ENCODE measurements at regions not wholly inside any gene's neighbourhood (a gene's known extent, or its start where the extent isn't known, plus 50 kb on each side); places are given as distances from the start of the nearest gene placed in this dataset.

GRCh38 chr19:30666301-30666803 lies 294.2 kb downstream of the ZNF536 start:
- no peak for DNase-seq (ENCODE audit: low read depth)

DNA sequence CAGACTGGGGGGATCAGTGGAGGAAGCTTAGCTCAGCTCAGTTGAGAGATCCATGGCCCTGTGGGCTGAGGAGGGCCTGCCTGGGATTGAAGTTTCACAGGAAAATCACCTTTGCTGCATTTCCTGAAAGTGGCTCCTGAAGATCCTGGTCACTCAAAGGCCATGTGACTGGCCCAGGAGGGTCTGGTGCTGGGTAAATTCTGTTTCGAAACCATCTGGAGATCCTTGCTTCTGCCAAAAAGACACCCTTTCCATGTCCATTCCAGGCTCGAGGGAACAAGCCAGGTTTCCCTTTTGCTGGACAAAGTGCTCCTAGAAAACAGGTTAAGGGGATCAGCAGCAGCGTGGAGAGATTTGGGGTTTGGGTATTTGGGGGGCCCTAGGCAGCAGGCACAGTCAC lies 293.3 kb downstream of the ZNF536 start:
- DNase-seq (ENCODE audit: low read depth), result no peak

- no peak for DNase-seq (ENCODE audit: low read depth)
Measured at GRCh38 chr19:30663611-30664174, 291.5 kb downstream of the ZNF536 start.

DNA sequence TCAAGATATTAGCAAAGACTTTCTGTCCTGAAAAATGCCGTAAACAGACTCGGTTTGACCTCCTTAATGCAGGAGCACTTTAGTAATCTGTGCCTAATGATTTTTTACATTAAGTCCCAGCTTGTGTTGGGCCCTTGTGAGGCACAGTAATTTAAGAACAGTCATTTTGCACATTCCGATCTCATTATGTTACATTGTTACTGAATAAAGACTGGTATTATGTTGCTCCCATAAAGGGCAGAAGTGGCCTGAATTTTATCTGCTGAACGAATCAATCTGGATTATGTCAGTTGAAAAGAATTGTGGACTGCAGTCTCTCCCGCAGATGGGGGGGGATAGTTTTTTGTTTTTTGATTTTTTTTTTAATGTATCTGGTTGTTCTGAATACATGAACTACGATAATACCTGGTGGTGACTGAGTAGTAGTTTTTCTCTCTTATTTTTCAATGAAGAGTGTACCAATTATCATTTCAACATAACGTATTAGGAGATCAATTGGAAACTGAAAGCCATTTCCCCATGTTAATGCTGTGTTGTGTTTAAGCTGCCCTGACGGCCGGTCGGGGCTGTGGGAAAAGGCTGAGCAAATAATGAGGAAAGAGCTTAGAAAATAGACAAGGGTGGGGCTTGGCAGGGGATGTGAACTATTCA lies 290.2 kb downstream of the ZNF536 start:
- DNase-seq (ENCODE audit: low read depth), result no peak

DNA sequence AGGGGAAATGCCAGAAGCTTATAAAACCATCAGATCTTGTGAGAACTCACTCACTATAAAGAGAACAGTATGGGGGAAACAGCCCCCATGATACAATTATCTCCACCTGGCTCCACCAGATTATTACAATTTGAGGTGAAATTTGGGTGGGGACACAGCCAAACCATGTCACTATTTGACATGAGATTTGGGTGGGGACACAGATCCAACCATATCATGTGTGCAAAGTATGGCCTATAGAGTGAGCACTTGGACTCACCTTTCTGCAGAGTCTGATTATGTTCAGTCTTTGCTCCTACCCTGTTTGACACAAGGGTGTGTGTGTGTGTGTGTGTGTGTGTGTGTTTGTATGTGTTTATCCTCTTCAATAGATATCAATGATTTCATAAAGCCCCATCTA lies 287.5 kb downstream of the ZNF536 start:
- no peak for DNase-seq (ENCODE audit: low read depth)

GRCh38 chr19:30656520-30657100 lies 284.4 kb downstream of the ZNF536 start:
- no peak for DNase-seq (ENCODE audit: low read depth)

GRCh38 chr19:30653646-30654386 lies 281.6 kb downstream of the ZNF536 start:
- no peak for DNase-seq (ENCODE audit: low read depth)

DNA sequence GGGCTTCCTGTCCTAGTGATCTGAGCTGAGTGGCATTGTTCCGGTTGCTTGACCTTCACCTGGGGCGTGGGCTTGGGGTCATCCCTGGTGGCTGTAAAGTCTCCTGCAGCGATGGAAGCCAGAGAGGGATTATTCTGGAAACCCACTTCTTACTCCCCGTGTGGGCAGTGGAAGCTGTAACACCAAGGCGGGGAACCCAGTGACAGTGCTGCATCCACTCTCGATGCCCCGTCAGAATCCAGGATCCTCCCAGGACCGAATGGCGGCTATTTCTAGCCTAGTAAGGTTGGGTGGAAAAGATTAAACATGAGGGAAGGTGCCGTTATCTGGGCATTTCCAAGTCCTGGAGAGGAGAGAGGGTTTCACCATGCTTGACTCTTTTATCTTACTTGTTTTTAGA lies 280.6 kb downstream of the ZNF536 start:
- DNase-seq (ENCODE audit: low read depth), result no peak

DNA sequence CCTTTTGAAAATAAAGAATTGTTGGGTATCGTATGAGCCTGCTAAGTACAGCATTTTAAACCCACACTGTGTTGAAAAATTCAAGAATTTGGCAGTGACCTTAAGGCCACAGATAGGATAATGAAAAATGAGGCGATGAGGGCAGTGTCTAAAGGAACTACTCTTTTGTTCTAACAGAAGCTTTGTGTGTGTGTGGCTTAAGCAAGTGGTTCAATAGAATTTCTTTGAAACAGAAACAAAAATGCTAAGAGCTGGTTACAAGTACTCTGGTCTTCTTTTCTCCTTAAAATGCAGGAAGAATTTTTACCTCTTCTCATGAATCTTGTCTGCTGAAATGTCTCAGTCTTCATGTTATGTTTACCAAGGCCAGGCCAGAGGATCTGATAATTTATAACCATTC lies 279.5 kb downstream of the ZNF536 start:
- DNase-seq (ENCODE audit: low read depth), result no peak

- DNase-seq (ENCODE audit: low read depth), result no peak
Measured at GRCh38 chr19:30651066-30651465, 278.9 kb downstream of the ZNF536 start.

- DNase-seq (ENCODE audit: low read depth), result no peak
Measured at GRCh38 chr19:30649934-30650614, 277.9 kb downstream of the ZNF536 start.

GRCh38 chr19:30648866-30649862 lies 277.0 kb downstream of the ZNF536 start:
- no peak for DNase-seq (ENCODE audit: low read depth)

DNA sequence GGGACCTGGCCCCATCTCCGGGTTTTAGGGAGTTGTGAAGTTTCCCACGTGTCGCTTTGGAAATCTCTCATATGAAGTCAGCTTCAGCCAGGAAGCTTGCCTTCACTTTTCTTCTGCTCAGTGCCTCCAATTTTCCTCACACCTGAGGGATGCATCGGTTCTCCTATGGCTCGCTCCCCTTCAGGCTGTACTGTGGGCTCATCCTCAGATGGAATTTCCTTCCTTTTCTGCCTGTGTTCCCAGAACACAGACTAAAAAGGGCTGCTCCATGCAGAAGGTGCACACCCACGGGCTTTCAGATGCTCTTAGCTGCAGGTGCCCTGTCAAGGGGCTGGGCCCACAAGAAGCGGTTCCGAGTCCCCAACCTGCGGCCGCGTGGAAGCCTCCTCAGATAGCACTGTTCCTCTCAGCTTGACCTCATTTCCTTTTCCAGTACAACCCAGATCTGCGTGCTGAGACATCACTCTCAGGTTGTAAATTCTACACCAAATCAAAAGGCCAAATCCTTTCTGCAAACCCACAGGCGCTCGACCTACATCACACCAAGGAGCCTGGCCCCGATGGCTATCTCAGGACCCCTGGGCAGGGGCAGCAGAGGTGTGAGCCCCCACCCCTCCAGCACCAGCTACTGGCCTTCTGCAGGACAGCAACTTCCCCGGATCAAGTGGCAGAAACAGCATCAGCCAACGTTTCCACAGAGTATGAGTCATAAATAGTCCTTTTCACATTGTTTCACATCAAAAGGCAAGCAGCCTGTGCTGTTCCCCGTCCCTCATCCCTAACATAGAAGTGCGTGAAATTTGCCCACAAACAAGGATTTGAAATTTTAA lies 275.9 kb downstream of the ZNF536 start:
- no peak for DNase-seq (ENCODE audit: low read depth)

DNA sequence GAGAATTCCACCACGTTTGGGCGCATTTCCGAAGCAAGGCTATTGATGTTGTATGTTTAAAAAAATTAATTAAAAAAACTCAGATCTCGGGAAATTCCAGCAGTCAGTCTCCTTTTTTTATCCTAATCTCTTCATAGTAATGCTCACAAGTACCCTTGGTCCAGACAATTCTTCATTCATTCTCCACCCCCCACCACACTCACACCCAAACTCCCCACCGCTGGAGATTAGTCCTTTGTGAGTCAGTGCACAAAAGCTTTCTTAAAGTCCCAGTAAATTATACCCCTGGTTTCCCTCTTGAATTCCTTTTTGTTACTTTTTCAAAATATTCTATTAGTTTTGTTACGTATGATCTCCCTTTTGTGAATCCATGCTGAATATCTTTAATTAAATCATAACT lies 274.6 kb downstream of the ZNF536 start:
- no peak for DNase-seq (ENCODE audit: low read depth)

GRCh38 chr19:30645946-30646577 lies 273.9 kb downstream of the ZNF536 start:
- no peak for DNase-seq (ENCODE audit: low read depth)

GRCh38 chr19:30640252-30640965 lies 268.2 kb downstream of the ZNF536 start:
- no peak for DNase-seq (ENCODE audit: low read depth)

- DNase-seq (ENCODE audit: low read depth), result no peak
Measured at GRCh38 chr19:30638889-30639288, 266.7 kb downstream of the ZNF536 start.

GRCh38 chr19:30637926-30638325 lies 265.7 kb downstream of the ZNF536 start:
- DNase-seq (ENCODE audit: low read depth), result no peak
